GM12801 (cell line): ENCODE measurements at regions not wholly inside any gene's neighbourhood (a gene's known extent, or its start where the extent isn't known, plus 50 kb on each side); places are given as distances from the start of the nearest gene placed in this dataset.

ENCODE experiments used
- TF ChIP-seq, protein P1 (sequence below): IDR thresholded peaks from one replicate; pipeline ENCODE4 v1.5.1; 2011; ENCODE audit warnings: control low read depth; ENCODE audit not compliant: insufficient read length; ENCODE audit errors: extremely low read depth

DNA sequence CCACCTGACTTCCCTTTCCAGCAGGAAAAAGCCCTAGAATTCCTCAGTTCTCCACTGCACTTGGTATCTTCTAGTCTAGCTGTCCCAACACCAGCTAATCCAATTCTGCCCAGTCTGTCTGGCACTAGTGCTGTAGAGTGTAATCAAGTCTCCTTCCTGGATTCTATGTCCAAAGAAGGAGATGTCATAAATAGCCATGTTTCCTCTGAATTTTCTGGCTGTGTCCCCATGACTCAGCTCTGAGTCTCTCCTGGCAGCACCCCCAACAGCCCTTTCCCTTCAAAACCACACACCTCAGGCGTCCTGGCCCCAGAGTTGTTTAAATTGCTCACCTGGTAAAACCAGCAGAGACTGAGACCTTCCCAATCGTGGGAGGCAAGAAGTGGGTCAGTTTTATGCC lies 197.2 kb downstream of the GRXCR1 start:
- TF ChIP-seq, protein P1, sequence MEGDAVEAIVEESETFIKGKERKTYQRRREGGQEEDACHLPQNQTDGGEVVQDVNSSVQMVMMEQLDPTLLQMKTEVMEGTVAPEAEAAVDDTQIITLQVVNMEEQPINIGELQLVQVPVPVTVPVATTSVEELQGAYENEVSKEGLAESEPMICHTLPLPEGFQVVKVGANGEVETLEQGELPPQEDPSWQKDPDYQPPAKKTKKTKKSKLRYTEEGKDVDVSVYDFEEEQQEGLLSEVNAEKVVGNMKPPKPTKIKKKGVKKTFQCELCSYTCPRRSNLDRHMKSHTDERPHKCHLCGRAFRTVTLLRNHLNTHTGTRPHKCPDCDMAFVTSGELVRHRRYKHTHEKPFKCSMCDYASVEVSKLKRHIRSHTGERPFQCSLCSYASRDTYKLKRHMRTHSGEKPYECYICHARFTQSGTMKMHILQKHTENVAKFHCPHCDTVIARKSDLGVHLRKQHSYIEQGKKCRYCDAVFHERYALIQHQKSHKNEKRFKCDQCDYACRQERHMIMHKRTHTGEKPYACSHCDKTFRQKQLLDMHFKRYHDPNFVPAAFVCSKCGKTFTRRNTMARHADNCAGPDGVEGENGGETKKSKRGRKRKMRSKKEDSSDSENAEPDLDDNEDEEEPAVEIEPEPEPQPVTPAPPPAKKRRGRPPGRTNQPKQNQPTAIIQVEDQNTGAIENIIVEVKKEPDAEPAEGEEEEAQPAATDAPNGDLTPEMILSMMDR, result no peak

DNA sequence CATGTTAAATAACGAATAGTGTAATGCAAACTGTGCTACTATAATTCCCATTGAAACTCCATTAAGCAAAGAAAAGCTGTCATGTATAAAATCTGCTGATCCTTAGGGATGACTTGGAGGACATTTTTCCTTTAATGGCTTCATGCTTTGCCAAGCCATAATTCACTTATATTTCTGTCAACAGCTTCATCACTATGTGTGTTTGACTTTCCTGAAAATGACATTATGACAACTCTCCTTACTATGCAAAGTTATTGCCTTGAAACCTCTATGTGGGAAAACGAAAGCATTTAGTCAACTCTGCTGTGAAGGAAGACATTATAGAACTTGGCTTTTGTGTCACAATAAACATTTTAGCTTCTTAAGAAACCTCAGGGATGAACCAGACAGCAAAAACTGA lies 210.5 kb downstream of the GRXCR1 start:
- TF ChIP-seq, protein P1, result no peak

DNA sequence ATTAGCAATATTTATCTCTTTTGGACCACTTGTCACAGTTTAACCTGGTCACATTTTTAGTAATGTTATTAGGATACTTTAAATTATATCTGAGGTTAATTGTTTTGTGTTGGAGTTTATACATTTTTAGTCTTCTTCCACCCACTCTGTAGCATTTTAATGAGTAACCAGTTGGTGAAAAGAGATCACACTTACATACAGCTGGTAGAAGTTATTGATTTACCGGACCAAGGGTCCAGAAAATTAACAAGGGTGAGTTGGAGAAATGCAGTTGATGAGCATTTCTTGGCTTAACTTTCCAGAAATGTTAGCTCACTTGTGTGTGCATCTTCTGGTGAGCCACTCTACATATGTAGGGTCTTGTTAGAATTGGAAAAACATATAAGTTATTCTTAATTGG lies 219.6 kb downstream of the GRXCR1 start:
- TF ChIP-seq, protein P1, result no peak

DNA sequence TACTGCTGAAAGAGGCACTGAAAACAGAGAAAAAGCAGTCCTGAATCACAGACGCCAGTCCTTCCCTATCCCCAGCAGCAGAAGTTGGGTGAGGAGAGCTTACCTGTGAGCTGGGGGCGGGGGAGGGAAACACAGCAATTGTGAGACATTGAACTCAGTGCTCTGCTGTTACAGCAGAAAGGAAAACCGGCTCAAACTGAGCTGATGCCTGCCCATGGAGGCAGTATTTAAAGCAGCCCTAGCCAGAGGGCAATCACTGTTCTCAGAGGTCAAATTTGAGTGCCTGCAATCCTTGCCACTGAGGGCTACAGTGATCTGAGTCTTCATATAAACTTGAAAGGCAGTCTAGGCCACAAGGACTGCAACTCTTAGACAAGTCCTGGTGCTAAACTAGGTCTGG lies 220.7 kb downstream of the GRXCR1 start:
- TF ChIP-seq, protein P1, result no peak

- TF ChIP-seq, protein P1, result no peak
Observed at GRCh38 chr4:43126595-43126994, 234.1 kb downstream of the GRXCR1 start.

- TF ChIP-seq, protein P1, result no peak
Observed at GRCh38 chr4:43130228-43131021, 237.9 kb downstream of the GRXCR1 start.

DNA sequence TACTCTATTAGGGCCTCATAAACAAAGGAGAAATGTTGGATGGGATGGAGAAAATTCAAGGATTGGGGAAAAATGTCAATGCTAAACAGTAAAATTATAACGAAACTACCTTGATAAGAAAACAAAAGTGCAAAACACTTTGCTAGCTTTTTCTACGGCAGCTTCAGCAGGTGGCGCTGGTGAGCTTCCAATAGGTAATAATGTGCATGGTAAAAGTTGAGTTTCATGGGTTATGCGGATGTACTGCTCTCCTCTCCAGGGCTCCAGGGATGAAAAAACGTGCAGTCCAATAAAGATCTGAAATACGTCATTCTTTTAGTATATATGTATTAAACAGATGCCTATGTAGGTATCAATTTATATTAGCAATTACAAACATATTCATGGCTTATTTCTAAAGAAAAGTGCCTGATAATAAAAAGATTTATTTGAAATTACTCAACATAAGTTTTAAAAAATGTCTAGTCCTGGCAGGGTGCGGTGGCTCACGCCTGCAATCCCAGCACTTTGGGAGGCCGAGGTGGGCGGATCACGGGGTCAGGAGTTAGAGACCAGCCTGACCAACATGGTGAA lies 239.6 kb downstream of the GRXCR1 start:
- TF ChIP-seq, protein P1, result peak; percentile 11
